ENCODE measurements at regions not wholly inside any gene's neighbourhood (a gene's known extent, or its start where the extent isn't known, plus 50 kb on each side); places are given as distances from the start of the nearest gene placed in this dataset.

- no peak for TF ChIP-seq CTCF (IDR thresholded peaks at IDR 0.05; ENCODE audit: insufficient read depth, low read length, poor library complexity, severe bottlenecking)
- H3K4me3 ChIP-seq (ENCODE audit: low read depth, low read length): no peak overlapping the region
- H3K27me3 ChIP-seq (ENCODE audit: control insufficient read depth, insufficient read depth, low read length): no peaks in the 10 kb centered on the region
- DNase-seq (ENCODE audit: low read depth): no peak
- H3K36me3 ChIP-seq (ENCODE audit: control insufficient read depth, insufficient read depth, low read length): no peaks in the 10 kb centered on the region
Measured at GRCh38 chr11:90722552-90723190, 499.8 kb upstream of the CHORDC1 start.

GRCh38 chr11:90717522-90717921 lies 494.7 kb upstream of the CHORDC1 start:
- no peak for DNase-seq (ENCODE audit: low read depth)
- Histone ChIP-seq H3K27me3 (ENCODE audit: control insufficient read depth, insufficient read depth, low read length) (no peaks in the 10 kb centered on the region), H3K36me3 (ENCODE audit: control insufficient read depth, insufficient read depth, low read length) (no peaks in the 10 kb centered on the region), H3K4me3 (ENCODE audit: low read depth, low read length) (no peak overlapping the region)
- TF ChIP-seq CTCF (IDR thresholded peaks at IDR 0.05; ENCODE audit: insufficient read depth, low read length, poor library complexity, severe bottlenecking): no peak

- Histone ChIP-seq H3K27me3 (ENCODE audit: control insufficient read depth, insufficient read depth, low read length) (no peaks in the 10 kb centered on the region), H3K4me3 (ENCODE audit: low read depth, low read length) (no peak overlapping the region), H3K36me3 (ENCODE audit: control insufficient read depth, insufficient read depth, low read length) (no peaks in the 10 kb centered on the region)
- DNase-seq (ENCODE audit: low read depth): no peak
- TF ChIP-seq CTCF (IDR thresholded peaks at IDR 0.05; ENCODE audit: insufficient read depth, low read length, poor library complexity, severe bottlenecking): no peak
Measured at GRCh38 chr11:90705661-90706060, 482.8 kb upstream of the CHORDC1 start.

GRCh38 chr11:90704510-90704909 lies 481.7 kb upstream of the CHORDC1 start:
- no peaks in the 10 kb centered on the region for H3K27me3 ChIP-seq (ENCODE audit: control insufficient read depth, insufficient read depth, low read length)
- no peak for TF ChIP-seq CTCF (IDR thresholded peaks at IDR 0.05; ENCODE audit: insufficient read depth, low read length, poor library complexity, severe bottlenecking)

GRCh38 chr11:90701716-90702115 lies 478.9 kb upstream of the CHORDC1 start:
- no peak for TF ChIP-seq CTCF (IDR thresholded peaks at IDR 0.05; ENCODE audit: insufficient read depth, low read length, poor library complexity, severe bottlenecking)
- Histone ChIP-seq H3K27me3 (ENCODE audit: control insufficient read depth, insufficient read depth, low read length) (no peaks in the 10 kb centered on the region), H3K36me3 (ENCODE audit: control insufficient read depth, insufficient read depth, low read length) (no peaks in the 10 kb centered on the region), H3K4me3 (ENCODE audit: low read depth, low read length) (no peak overlapping the region)
- no peak for DNase-seq (ENCODE audit: low read depth)

More at GRCh38 chr11:90704510-90704909, 481.7 kb upstream of the CHORDC1 start:
- DNase-seq (ENCODE audit: low read depth): no peak
- H3K4me3 ChIP-seq (ENCODE audit: low read depth, low read length): no peak overlapping the region
- no peaks in the 10 kb centered on the region for H3K36me3 ChIP-seq (ENCODE audit: control insufficient read depth, insufficient read depth, low read length)

GRCh38 chr11:90700789-90701439 lies 478.1 kb upstream of the CHORDC1 start:
- Histone ChIP-seq H3K4me3 (ENCODE audit: low read depth, low read length) (no peak overlapping the region), H3K27me3 (ENCODE audit: control insufficient read depth, insufficient read depth, low read length) (no peaks in the 10 kb centered on the region), H3K36me3 (ENCODE audit: control insufficient read depth, insufficient read depth, low read length) (no peaks in the 10 kb centered on the region)
- no peak for DNase-seq (ENCODE audit: low read depth)
- TF ChIP-seq CTCF (IDR thresholded peaks at IDR 0.05; ENCODE audit: insufficient read depth, low read length, poor library complexity, severe bottlenecking): no peak

Data from kidney epithelial cell (primary cell).